IPS-NIHi7 (cell line): ENCODE measurements at regions not wholly inside any gene's neighbourhood (a gene's known extent, or its start where the extent isn't known, plus 50 kb on each side); places are given as distances from the start of the nearest gene placed in this dataset.
"Not testable (repeated sequence)": the region's sequence is repeated elsewhere in the genome, so short reads cannot be mapped to it uniquely, and the experiment has no call there.

Source experiments
- DNase-seq: peaks from one replicate; pipeline ENCODE4 v3.0.0; 2012; ENCODE audit warnings: mixed read lengths; ENCODE audit errors: extremely low spot score

DNA sequence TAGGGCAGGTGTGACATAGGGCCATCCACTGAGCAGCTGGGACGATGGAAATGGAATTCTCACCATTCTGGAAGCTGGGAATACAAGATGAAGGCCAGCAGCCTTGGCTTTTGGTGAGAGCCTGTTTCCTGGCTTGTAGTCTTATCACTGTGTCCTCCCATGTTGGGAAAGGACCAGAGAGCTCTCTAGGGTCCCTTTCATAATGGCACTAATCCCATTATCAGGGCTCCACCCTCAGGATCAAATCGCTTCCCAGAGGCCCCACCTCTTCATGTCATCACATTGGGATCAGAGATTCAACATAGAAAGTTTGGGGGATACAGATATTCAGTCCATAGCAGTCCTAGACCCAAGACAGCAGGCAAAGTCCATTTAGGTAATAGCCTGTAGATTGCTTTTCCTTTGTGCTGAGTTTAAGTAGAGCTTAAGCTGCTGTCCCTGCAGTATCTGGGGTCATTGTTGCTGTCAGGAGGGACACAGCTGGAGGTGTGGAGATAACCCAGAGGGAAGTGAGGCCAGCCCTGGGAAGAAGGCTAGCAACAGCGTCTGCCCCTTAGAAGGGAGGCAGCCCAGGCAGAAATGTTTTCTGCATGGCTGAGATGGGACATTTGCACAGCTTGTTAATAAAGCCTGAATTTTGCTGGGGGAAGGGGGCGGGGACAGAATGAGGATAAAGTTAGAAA, 136.5 kb upstream of the GPR12 start:
- DNase-seq = peak; percentile 64

DNA sequence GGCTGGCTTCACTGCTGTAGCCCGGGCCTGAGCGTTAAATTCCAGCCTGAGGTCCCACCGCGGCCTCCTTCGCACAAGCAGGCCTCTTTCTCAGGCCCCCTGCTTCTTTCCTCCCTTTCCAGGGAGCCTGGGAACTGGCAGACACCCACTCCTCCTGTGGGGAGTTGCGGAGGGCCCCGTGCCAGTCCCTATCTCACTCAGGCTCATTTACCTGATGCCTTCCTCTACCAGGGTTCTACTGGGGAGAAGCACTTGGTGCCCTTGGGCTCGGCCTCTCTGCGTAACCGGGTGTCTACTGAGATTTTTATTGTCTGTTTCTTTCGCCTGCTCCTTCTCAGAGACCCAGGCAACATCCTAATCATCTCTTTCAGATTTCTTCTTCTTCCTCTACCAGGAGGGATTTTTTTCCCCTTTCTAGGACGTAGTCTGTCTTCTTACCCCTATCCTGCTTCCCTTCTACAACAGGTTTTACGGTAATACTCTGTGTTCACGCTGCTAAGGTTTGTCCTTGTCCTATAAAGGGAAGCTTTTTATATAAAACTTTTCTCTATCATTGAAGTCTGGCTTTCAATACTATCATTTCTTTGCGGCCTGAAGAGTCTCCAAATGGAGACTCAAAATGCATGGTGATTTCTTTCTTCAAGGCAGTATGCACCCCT, 135.4 kb upstream of the GPR12 start:
- DNase-seq = no peak

DNA sequence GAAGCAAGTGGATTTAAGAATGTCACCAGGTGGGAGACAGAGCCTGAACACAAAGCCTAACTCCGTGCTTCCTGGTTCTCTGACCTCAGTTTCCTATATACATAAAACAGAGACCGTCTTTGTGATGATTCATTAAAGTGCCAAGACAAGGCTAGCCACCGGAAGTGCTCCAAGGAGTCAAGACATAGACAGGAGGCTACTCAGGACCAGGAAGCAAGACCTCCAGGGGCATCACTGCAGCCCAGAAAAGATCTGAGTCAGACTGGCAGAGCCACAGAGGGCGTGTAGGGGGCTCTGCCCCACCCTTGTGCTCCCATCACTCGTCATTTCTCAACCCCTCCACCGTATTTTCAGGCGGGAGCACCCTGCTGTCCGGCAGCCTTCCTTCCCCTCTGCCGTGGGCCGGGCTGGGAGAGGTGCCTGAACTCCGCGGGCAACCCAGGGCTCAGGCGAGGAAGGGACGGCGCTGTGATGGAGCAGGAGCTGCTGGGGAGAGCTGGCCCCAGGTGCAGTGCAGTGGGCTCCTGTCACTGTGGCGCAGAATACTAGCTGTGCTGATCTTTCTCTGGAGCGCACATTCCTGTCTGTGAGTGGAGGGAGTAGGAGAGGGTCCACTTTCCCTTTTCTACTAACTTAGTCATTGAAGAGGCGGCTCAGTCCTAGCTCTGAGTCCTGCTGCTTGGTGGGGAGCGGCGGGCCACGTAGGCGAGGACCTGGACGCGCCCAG, 134.7 kb upstream of the GPR12 start:
- peak; percentile 36 for DNase-seq

DNA sequence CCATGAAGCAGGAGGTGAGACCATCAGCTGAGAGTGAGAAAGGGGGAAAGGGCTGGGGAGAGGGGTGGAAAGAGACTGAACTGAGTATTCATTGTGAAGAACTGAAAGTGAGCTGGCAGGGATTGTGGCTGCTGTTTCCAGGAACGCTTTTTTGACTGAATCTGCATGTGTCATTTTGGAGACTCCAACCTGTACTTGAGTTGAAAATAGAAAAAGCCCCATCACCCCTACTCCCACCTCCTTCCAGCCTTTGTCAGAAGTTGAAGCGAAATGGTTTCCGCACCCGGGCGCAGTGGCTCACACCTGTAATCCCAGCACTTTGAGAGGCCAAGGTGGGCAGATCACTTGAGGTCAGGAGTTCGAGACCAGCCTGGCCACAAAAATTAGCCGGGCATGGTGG, 128.0 kb upstream of the GPR12 start:
- no peak for DNase-seq

DNA sequence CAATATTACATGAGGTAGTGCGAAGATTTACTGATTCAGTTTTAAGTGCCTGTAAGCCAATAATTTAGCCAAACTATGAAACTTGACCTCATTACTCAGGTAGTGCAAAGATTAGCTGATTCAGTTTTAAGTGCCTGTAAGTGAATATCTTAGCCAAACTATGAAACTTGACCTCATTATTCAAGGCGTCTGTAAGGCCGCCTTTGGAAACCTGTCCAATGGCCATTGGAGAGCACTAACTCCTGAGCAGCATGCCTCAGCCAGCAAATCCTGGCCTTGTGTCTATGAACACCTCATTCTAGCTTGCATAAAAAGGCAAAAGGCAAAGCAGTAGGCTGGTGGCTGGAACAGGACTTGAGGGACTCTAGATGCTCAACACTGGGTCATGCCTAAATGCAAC, 127.0 kb upstream of the GPR12 start:
- no peak for DNase-seq

DNA sequence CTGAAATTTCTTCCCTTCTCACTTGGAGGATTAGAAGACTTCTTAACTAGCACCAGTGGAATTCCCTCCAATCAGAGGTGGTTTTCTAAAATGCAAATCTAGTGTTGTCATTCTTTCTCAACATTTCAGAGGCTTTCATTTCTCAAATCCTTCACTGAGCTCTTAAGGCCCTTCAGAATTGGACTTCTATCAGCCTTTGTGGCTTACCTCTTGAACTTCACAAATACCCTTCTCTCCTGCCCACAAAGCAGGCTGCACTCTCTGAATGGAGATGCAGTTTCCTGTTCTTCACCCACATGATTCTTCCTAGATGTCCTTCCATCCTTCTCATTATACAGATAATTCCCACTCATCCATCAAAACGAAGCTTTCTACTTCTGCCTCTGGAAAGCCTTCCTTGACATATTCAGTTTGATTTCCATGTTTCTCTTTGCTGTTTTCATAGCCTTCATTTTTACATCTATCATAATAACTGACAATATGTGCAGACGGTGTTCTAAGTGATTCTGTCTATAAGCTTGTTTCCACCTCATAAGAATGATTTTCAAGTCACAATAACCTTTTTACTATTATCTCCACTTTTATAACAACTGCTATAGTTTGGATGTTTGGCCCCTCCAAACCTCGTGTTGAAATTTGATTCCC, 123.1 kb upstream of the GPR12 start:
- no peak for DNase-seq

DNA sequence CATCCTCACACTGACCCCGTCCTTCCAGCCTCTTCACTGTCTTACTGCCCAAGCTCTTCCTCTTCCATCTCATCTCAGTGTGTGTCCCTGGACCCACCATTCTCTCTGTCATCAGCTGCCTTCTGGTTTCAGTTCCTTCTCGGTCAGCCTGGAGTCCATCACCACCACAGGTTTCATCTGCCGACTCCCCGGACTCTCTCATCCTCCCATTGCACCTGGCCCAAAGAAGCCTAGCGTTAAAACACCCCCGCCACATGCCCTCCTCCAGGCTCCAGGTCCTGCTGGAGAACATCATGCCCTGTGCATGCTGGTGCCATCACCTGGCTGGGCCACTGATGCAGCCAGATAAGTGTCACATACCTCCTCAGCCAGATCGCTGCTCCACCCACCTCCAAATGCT, 122.1 kb upstream of the GPR12 start:
- DNase-seq = no peak

DNA sequence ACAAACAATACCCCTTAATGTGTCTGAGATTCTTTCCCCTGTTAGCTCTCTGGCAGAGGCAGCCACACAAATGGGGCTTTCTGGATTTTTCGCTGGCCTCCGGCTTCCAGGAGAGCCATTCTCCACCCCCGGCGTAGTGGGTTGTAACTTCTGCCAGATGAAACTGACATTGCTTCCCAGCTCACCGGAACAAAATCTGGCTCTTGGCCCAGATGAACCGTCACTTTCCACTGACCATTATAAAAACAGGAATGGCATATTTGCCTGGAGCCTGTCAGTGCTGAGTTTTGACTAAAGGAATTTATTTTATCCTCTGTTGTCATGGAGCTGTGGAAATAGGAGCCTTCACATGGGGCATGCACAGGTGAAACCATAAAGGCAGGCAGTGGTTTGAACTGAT, 120.6 kb upstream of the GPR12 start:
- DNase-seq = no peak

DNA sequence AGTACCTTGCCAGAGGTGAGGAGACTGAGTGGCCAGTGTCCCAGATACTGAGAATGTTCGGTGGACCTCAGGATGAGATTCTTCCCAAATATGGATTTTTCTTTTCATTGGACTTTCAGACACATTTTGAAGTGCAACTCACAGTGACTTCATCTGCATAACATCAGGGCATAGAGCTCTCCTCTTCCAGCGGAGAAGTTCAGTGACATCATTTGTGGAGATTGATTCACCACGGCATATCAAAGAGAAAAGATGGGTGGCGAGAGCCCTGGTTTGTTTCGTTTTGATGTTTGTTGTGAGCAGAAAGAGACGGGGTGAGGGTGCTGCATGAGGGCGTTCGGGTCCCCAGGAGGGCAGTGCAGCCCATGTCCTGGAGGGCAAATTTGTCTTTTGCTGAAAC, 120.1 kb upstream of the GPR12 start:
- no peak for DNase-seq

DNA sequence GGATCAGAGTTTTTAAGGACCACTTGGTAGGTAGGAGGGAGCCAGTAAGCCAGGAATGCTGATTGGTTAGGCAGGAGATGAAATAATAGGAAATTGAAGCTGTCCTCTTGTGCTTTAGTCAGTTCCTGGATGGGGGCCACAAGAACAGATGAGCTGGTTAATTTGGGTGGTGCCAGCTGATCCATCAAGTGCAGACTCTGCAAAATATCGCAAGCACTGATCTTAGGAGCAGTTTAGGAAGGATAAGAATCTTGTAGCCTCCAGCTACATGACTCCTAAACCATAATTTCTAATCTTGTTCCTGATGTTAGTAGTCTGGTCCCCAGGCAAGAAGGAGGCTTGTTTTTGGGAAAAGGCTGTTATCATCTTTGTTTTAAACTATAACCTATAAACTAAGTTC, 117.9 kb upstream of the GPR12 start:
- DNase-seq = no peak

DNA sequence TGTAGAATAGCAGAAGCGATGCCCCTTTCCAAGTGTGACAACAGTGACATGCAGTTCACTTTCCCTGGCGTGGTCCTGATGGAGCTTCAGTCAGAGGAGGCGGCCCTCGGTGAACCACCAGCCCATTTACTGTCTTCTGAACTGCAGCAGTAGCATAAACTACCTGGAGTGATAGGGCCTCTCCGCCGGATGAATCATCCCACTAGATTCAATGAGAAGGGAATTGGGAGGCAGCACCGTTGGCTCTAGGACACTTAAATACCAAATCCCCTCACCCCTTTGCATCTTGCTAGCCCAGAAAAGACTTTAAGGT, 112.8 kb upstream of the GPR12 start:
- DNase-seq = peak; percentile 23

DNA sequence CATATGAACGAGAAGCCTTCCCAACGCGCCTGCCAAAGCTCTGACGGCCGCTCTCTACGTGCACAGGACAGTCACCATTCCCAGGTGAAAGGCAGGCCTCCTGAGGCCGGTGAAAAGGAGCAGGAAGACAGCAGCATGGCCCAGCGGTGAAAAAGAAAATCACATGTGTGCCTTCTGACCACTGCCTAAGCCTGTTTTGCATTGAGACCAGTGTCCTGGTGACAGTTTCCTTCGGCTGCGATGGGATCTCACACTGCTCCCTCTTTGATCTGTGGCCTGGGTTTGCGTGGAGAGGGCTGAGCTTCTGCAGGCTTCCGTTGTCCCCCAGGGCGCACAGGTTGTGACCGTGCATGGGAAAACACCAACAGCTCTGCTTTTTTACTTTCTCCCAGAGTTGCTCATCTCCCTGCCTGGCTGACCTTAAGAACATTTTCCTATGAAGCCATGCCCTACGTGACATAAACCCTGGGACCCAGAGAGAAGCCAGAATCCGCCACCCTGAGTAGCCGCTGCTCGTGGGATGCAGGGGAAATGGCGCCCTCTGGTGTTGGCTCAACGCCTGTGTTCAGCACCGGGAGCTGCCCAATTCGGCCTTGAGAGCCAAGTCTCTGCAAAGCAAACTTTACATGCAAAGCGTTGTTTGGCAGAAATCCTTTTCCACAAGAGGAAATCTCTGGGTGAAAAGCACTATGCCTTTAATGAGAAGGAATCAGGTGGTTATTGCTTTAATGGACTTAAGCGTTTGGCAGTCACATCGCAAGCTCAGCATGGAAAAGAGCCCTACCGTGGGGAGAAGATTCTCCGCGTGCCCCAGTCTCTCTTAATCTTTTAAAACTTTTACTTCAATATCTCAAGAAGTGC, 112.2 kb upstream of the GPR12 start:
- DNase-seq = peak; percentile 85

DNA sequence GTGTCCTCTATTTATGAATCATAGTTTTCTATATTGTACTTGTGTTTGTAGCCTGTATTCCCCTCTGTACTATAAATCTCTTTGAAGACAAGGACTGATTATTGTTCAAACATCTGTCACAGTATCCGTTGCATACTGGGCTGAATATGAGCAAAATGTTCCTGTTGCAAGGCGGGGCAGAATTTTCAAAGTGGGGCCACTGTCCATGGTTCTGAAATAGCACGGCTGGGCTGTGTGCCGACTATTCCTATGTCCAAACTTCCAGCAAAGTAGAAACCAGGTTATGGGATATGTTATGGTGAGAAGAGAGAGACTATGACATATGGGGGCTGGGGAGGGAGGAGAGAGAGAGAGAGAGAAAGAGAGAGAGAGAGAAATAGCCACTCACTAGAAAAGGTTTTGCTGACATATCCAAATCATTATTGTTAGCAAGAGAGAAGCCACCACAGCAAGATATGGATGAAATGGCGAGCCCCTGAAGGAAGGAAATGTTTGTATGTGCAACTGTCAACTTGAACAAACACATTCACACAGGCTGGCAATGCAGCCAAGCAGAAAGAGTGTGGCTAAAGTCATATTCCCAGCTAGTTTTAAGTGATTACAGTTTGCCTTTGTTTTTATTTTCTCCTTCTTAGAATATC, 107.0 kb upstream of the GPR12 start:
- DNase-seq = peak; percentile 69

DNA sequence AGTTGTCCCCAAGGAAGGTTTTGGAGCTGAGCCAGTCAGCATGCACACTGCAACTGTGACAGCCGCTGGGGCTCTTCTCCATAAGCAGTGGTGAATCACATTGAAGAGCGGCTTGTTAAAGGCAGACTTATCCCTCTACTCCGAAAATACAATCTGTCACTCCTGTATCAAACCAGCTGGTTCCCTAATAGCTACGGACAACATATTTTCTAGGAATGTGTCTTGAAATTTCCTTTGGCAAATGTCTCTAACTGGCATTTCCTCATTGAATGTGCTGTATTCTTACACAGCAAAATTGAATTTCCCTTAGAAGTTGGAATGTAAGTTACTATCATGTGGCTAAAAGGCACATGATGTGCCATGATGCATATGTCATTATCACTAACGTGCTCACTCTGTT, 104.0 kb upstream of the GPR12 start:
- no peak for DNase-seq

DNA sequence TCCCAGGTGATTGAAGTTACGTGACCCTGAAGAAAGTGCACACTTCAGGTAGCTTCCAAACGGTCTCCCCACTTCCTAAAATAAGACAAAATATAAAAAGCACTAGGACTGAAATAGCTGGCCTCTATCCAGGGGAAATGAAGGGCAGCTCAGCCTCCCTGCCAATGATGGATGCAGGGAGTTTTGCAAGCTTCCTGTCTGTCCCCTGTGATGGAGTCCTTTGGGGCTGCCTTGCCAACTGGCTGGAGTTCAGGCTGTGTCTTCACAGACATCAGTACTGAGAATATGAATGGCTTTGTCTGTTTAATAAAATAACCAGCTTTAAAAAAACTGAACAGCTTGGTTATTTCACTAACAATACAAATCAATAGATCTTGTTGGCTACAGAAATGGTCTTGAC, 101.4 kb upstream of the GPR12 start:
- DNase-seq = no peak

DNA sequence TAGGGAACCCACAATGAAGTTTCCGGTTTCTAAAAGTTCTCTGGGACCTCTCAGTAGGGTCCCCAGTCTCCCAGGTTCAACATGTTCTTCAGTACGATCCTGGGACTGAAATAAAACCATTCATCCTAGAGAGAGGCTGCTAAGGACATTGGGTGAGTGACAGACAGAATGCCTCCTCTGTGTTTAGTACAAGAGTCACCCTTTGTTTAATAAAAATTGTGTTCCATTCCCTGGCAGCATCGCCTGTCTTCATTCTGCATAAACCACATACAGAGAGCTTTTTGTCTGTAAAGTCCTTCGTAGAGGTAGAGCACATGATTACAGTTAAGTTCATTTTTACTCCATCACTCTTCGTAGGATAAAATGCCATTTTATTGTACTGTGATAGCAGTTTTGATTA, 95.3 kb upstream of the GPR12 start:
- no peak for DNase-seq

DNA sequence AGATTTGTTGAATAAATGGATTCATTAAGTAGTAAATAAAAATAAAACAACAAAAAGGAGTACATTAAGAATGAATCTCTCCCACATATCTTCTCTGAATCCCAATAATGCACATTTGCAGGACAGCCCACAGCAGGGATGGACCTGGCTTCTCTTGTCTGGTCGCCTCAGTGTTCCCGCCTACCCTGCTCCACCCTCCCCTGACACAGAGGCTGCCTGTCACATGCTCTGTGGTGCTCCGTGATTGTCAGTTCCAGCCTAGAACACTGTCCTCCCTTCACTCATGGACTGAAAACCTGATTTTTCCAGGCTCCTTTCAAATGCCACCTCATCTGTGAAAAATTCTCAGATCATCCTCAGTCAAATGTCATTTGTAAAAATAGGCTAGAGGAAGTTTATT, 94.5 kb upstream of the GPR12 start:
- no peak for DNase-seq

DNA sequence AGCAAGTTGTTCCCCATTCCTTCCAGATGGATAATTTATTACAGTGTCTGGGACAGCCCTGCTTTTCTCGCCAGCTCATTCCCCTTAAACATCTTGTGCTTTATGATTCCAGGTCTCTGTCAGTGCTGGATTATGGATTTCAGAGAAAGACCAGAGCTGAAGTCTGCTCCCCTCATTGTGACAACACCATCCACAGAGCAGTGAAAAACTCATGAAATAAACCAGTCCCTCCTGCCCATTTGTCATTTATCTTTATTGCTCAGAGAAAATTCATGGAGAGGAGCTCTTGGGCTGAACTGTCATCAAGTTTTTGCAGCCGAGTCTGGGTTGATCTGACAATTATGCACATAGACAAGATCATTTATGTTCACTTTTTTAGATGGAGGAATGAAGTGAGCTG, 92.7 kb upstream of the GPR12 start:
- DNase-seq = no peak

DNA sequence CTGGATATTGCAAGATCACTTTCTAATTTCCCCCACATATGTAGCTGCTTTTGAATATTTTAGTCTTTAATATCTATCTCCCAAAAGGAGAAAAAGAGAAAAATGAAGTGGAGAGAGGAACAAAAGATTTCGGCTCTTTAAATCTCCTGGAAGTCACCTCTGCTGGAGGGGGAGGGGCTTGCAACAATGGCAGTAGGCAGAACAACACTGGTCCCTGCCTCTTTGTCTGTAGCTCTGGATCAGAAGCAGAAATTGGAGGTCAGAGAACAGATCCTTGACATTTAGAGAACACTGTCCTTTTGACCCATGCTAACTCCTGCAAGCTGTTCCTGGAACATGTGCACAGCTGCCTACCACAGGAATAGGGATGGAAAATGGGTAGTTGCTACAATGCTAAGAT, 86.7 kb upstream of the GPR12 start:
- peak; percentile 58 for DNase-seq

DNA sequence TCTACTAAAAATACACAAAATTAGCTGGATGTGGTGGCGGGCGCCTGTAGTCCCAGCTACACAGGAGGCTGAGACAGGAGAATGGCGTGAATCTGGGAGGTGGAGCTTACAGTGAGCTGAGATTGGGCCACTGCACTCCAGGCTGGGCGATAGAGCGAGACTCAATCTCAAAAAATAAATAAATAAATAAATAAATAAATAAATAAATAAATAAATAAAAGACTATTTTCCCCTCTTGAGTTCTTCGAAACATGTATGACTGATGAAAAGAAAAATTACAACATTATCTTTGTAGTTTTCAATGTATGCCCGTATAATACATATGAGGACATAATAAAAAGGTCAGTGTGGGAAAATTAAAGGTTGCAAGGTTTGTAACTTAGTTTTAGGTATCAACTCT, 84.5 kb upstream of the GPR12 start:
- not testable (repeated sequence) for DNase-seq

DNA sequence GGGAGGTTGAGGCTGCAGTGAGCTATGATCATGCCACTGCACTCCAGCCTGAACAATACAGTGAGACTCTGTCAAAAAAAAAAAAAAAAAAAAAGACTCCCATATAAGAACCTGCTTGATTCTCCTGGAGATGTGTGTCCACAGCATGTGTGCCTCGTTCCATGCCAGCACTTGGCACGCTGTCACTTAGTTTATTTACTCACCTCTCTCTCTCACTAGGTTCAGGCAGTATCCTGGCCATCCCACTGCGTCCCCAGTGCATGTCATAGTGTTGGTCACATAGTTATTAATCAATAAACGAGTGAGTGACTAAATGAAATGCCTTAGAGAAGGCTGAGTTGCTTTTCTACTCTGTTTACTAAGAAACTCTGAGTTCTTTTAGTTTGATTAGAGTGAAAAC, 79.1 kb upstream of the GPR12 start:
- DNase-seq = no peak
